Stomach (tissue), 8 donors: ENCODE measurements at regions not wholly inside any gene's neighbourhood (a gene's known extent, or its start where the extent isn't known, plus 50 kb on each side); places are given as distances from the start of the nearest gene placed in this dataset.

Experiments
- DNase-seq, 2 donors: peaks; one replicate each; pipeline versions ENCODE4 v3.0.0 to v3.0.0-alpha.2; 2013 to 2019
- H3K27ac ChIP-seq, 5 donors: fragments of 200-600 bp in 4 of 5; sonication (generic) in 4 of 5; one replicate each; pipeline ENCODE4 v1.5.1; 2013 to 2019; ENCODE audit warnings: mild to moderate bottlenecking in 1 of 5, moderate library complexity in 1 of 5
- H3K27me3 ChIP-seq, 3 donors: fragments of 200-600 bp; sonication (generic); one replicate each; pipeline ENCODE4 v1.5.1; 2017 to 2019; ENCODE audit warnings: mixed run types in 1 of 3
- H3K36me3 ChIP-seq, 4 donors: fragments of 200-600 bp; sonication (generic); 1 replicate in 3 of 4; 2 replicates in 1 of 4; pipeline ENCODE4 v1.5.1; 2016 to 2019
- H3K4me1 ChIP-seq, 4 donors: fragments of 200-600 bp; sonication (generic); one replicate each; pipeline ENCODE4 v1.5.1; 2016 to 2019
- H3K4me3 ChIP-seq, 4 donors: fragments of 200-600 bp; sonication (generic) in 3 of 4; one replicate each; pipeline ENCODE4 v1.5.1; 2016 to 2019; ENCODE audit warnings: mild to moderate bottlenecking in 1 of 4
- H3K9me3 ChIP-seq, 4 donors: fragments of 200-600 bp; sonication (generic); one replicate each; pipeline ENCODE4 v1.5.1; 2016 to 2019
- CTCF ChIP-seq, 7 experiments: fragments of 450-650 bp in 4 of 7; fragments of 200-600 bp in 3 of 7; sonication (generic) in 3 of 7; IDR thresholded peaks; one replicate each; pipeline ENCODE4 v1.5.1; 2016 to 2019; ENCODE audit warnings: antibody characterized with exemption in 7 of 7, control low read depth in 2 of 7, mild to moderate bottlenecking in 1 of 7
- EP300 ChIP-seq: sonication (generic); formaldehyde crosslinking; IDR thresholded peaks from one replicate; pipeline ENCODE4 v1.6.1; 2017; ENCODE audit warnings: antibody characterized with exemption
- POLR2A ChIP-seq, 4 donors: fragments of 450-650 bp; IDR thresholded peaks; one replicate each; pipeline ENCODE4 v1.6.1; 2016; ENCODE audit warnings: antibody characterized with exemption in 4 of 4, control low read depth in 2 of 4, mild to moderate bottlenecking in 1 of 4, moderate library complexity in 1 of 4
- POLR2AphosphoS5 ChIP-seq, 3 donors: sonication (generic); formaldehyde crosslinking; IDR thresholded peaks; one replicate each; pipeline ENCODE4 v1.6.1; 2016; ENCODE audit warnings: antibody characterized with exemption in 3 of 3
- WGBS, 5 donors: extraction: QIAGEN DNeasy Blood & Tissue Kit in 3 of 5; methylation state at CpG; one replicate each; pipeline versions ENCODE4 v1.1.5 to v1.1.7; 2013 to 2018; 5-methylcytosine and 5-hydroxymethylcytosine counted together
- intact Hi-C: fragments of 100-400 bp; cut with DNase I; formaldehyde crosslinking; loops from one replicate; pipeline ENCODE4 v1.15.1; 2023; ENCODE audit warnings: low total_unique reads
- donor health status: healthy with polysubstance abuse.
- donor health status: Bipolar disorder and iron deficiency.
- donor health status: healthy.

GRCh38 chr2:150695451-150696135, 208.1 kb upstream of the RND3 start:
- intact Hi-C loops, result no loop called here
- no peak for TF ChIP-seq POLR2A (IDR thresholded peaks at IDR 0.05)
- TF ChIP-seq CTCF (IDR thresholded peaks at IDR 0.05), result no peak
- no peak for TF ChIP-seq EP300
- TF ChIP-seq POLR2AphosphoS5 (IDR thresholded peaks at IDR 0.05), result no peak

GRCh38 chr2:150693556-150693955, 206.1 kb upstream of the RND3 start:
- TF ChIP-seq POLR2AphosphoS5 (IDR thresholded peaks at IDR 0.05), result no peak
- TF ChIP-seq EP300, result no peak
- TF ChIP-seq POLR2A (IDR thresholded peaks at IDR 0.05), result no peak
- no peak for TF ChIP-seq CTCF (IDR thresholded peaks at IDR 0.05)

More at GRCh38 chr2:150695451-150696135, 208.1 kb upstream of the RND3 start:
- H3K4me1 ChIP-seq, result no peaks in the 10 kb centered on the region
- no peaks in the 10 kb centered on the region for H3K27me3 ChIP-seq
- no peak for DNase-seq
- H3K9me3 ChIP-seq, result no peaks in the 10 kb centered on the region
- 68 to 73% (median 70%) methylated on average over 3 of the region's 3 CpGs for WGBS, 5 donors
- H3K36me3 ChIP-seq, result no peaks in the 10 kb centered on the region
- H3K4me3 ChIP-seq, result no peak overlapping the region
- H3K27ac ChIP-seq, result no peak overlapping the region

GRCh38 chr2:150690870-150691269, 203.4 kb upstream of the RND3 start:
- Histone ChIP-seq H3K4me1 (no peaks in the 10 kb centered on the region), H3K27ac (no peak overlapping the region), H3K36me3 (no peaks in the 10 kb centered on the region), H3K4me3 (no peak overlapping the region), H3K9me3 (no peaks in the 10 kb centered on the region), H3K27me3 (no peaks in the 10 kb centered on the region)
- intact Hi-C loops, result no loop called here
- DNase-seq, result no peak
- no peak for TF ChIP-seq CTCF (IDR thresholded peaks at IDR 0.05)
- TF ChIP-seq POLR2AphosphoS5 (IDR thresholded peaks at IDR 0.05), result no peak
- no peak for TF ChIP-seq POLR2A (IDR thresholded peaks at IDR 0.05)
- TF ChIP-seq EP300, result no peak
- WGBS, 5 donors, result 76 to 86% (median 77%) methylated on average over 1 of the region's 1 CpG

More at GRCh38 chr2:150693556-150693955, 206.1 kb upstream of the RND3 start:
- Histone ChIP-seq H3K4me1 (no peaks in the 10 kb centered on the region), H3K27me3 (no peaks in the 10 kb centered on the region), H3K36me3 (no peaks in the 10 kb centered on the region), H3K27ac (no peak overlapping the region), H3K4me3 (no peak overlapping the region), H3K9me3 (no peaks in the 10 kb centered on the region)
- no peak for DNase-seq
- 85 to 95% (median 89%) methylated on average over 2 of the region's 2 CpGs for WGBS, 5 donors
- intact Hi-C loops, result no loop called here

- intact Hi-C loops, result no loop called here
Measured at GRCh38 chr2:150690261-150690660, 202.8 kb upstream of the RND3 start.

GRCh38 chr2:150689590-150689989, 202.1 kb upstream of the RND3 start:
- no peak for DNase-seq
- Histone ChIP-seq H3K27ac (no peak overlapping the region), H3K27me3 (no peaks in the 10 kb centered on the region), H3K9me3 (no peaks in the 10 kb centered on the region), H3K4me3 (no peak overlapping the region), H3K4me1 (no peaks in the 10 kb centered on the region), H3K36me3 (no peaks in the 10 kb centered on the region)
- intact Hi-C loops, result no loop called here
- 74 to 81% (median 76%) methylated on average over 2 of the region's 2 CpGs for WGBS, 5 donors
- TF ChIP-seq EP300 (no peak), CTCF (IDR thresholded peaks at IDR 0.05) (no peak), POLR2A (IDR thresholded peaks at IDR 0.05) (no peak), POLR2AphosphoS5 (IDR thresholded peaks at IDR 0.05) (no peak)

More at GRCh38 chr2:150690261-150690660, 202.8 kb upstream of the RND3 start:
- 64 to 83% (median 68%) methylated on average over 2 of the region's 2 CpGs for WGBS, 5 donors
- no peaks in the 10 kb centered on the region for H3K27me3 ChIP-seq
- no peak for TF ChIP-seq EP300
- no peak overlapping the region for H3K4me3 ChIP-seq
- no peaks in the 10 kb centered on the region for H3K9me3 ChIP-seq
- H3K4me1 ChIP-seq, result no peaks in the 10 kb centered on the region
- no peak overlapping the region for H3K27ac ChIP-seq
- H3K36me3 ChIP-seq, result no peaks in the 10 kb centered on the region
- DNase-seq, result no peak
